Right lobe of liver (tissue), 4 donors: ENCODE measurements at regions not wholly inside any gene's neighbourhood (a gene's known extent, or its start where the extent isn't known, plus 50 kb on each side); places are given as distances from the start of the nearest gene placed in this dataset.

Source experiments
- POLR2A ChIP-seq: fragments of 450-650 bp; IDR thresholded peaks from one replicate; pipeline ENCODE4 v1.6.1; 2017; ENCODE audit warnings: antibody characterized with exemption, mild to moderate bottlenecking
- TF ChIP-seq, protein P1 (sequence below), 4 donors: fragments of 200-600 bp in 3 of 4; fragments of 450-650 bp in 1 of 4; IDR thresholded peaks; one replicate each; pipeline versions ENCODE4 v1.5.1 to v1.8.0; 2016 to 2022; ENCODE audit warnings: antibody characterized with exemption in 4 of 4, mild to moderate bottlenecking in 2 of 4
- donor health status: DM: no; HTN: no; CAD: no.
- donor health status: DM: no; HTN: no; CAD: no.
- donor health status: DM: no; HTN: yes; CAD: no.

DNA sequence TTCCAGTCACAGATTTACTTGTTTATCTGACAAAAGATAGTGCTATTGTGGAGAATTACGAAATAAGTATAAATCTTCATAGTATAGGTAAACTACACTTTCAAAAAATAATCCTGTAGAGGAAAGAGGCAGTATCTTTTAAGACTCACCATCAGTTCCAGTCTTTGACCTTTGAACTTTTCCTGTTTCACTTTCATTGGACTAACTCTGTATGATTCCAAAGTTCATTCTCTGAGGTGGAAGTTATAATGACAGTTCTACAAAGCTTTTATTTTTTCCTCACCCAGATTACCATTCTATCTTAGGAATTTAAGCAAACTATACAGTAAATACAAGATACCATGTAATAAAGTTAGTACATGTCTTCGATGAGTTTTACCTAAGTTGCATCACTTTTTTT is 901.3 kb upstream of the SEMA6A start:
- TF ChIP-seq, protein P1, sequence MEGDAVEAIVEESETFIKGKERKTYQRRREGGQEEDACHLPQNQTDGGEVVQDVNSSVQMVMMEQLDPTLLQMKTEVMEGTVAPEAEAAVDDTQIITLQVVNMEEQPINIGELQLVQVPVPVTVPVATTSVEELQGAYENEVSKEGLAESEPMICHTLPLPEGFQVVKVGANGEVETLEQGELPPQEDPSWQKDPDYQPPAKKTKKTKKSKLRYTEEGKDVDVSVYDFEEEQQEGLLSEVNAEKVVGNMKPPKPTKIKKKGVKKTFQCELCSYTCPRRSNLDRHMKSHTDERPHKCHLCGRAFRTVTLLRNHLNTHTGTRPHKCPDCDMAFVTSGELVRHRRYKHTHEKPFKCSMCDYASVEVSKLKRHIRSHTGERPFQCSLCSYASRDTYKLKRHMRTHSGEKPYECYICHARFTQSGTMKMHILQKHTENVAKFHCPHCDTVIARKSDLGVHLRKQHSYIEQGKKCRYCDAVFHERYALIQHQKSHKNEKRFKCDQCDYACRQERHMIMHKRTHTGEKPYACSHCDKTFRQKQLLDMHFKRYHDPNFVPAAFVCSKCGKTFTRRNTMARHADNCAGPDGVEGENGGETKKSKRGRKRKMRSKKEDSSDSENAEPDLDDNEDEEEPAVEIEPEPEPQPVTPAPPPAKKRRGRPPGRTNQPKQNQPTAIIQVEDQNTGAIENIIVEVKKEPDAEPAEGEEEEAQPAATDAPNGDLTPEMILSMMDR (IDR thresholded peaks at IDR 0.05): no peak
- no peak for TF ChIP-seq POLR2A
